Ascending aorta (tissue), 2 donors: ENCODE measurements at regions not wholly inside any gene's neighbourhood (a gene's known extent, or its start where the extent isn't known, plus 50 kb on each side); places are given as distances from the start of the nearest gene placed in this dataset.
"Not testable (repeated sequence)": the region's sequence is repeated elsewhere in the genome, so short reads cannot be mapped to it uniquely, and the experiment has no call there.

ENCODE experiments used
- DNase-seq, 2 donors: peaks; one replicate each; pipeline ENCODE4 v3.0.0-alpha.2; 2019; ENCODE audit warnings: low spot score in 2 of 2
- H3K27ac ChIP-seq, 2 donors: fragments of 200-600 bp; sonication (generic); one replicate each; pipeline ENCODE4 v1.5.1; 2016 to 2017; ENCODE audit warnings: mild to moderate bottlenecking in 1 of 2
- H3K27me3 ChIP-seq: fragments of 200-600 bp; sonication (generic); one replicate; pipeline ENCODE4 v1.5.1; 2017
- H3K36me3 ChIP-seq, 2 donors: fragments of 200-600 bp; sonication (generic); one replicate each; pipeline ENCODE4 v1.5.1; 2016
- H3K4me1 ChIP-seq, 2 donors: fragments of 200-600 bp; sonication (generic); one replicate each; pipeline ENCODE4 v1.5.1; 2016 to 2017; ENCODE audit warnings: mild to moderate bottlenecking in 1 of 2
- H3K4me3 ChIP-seq, 2 donors: fragments of 200-600 bp; sonication (generic); one replicate each; pipeline ENCODE4 v1.5.1; 2016 to 2017; ENCODE audit warnings: mild to moderate bottlenecking in 1 of 2
- H3K9me3 ChIP-seq, 2 donors: fragments of 200-600 bp; sonication (generic); one replicate each; pipeline ENCODE4 v1.5.1; 2016
- intact Hi-C: fragments of 100-400 bp; cut with DNase I; formaldehyde crosslinking; loops from one replicate; pipeline ENCODE4 v1.15.1; 2023
- TF ChIP-seq, protein P1 (sequence below), 3 experiments: fragments of 200-600 bp in 2 of 3; fragments of 450-650 bp in 1 of 3; sonication (generic) in 2 of 3; IDR thresholded peaks; one replicate each; pipeline ENCODE4 v1.5.1; 2016 to 2019; ENCODE audit warnings: antibody characterized with exemption in 3 of 3, mild to moderate bottlenecking in 1 of 3, moderate library complexity in 1 of 3

DNA sequence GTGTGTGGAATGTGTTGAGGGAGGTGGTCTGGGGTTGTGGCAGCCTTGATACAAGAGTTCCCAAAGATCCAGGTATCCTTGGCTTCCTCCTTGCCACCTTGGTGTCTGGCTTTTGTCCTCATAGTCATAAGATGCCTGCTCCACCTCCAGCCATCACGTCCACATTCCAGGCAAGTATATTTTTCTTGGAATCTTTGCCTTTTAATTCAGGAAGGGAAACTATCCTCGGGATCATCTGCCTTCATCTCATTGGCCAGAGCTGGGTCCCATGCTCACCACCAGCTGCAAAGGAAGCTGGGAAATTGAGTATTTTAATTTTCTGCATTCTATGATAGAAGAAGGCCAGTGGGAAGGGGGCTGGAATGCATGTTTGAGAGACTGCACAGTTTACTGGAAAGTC is 186.7 kb downstream of the C9orf50 start:
- peak overlapping the region in 1 of 2 donors; percentile 33 for H3K27ac ChIP-seq
- H3K36me3 ChIP-seq: no peaks in the 10 kb centered on the region
- TF ChIP-seq, protein P1, sequence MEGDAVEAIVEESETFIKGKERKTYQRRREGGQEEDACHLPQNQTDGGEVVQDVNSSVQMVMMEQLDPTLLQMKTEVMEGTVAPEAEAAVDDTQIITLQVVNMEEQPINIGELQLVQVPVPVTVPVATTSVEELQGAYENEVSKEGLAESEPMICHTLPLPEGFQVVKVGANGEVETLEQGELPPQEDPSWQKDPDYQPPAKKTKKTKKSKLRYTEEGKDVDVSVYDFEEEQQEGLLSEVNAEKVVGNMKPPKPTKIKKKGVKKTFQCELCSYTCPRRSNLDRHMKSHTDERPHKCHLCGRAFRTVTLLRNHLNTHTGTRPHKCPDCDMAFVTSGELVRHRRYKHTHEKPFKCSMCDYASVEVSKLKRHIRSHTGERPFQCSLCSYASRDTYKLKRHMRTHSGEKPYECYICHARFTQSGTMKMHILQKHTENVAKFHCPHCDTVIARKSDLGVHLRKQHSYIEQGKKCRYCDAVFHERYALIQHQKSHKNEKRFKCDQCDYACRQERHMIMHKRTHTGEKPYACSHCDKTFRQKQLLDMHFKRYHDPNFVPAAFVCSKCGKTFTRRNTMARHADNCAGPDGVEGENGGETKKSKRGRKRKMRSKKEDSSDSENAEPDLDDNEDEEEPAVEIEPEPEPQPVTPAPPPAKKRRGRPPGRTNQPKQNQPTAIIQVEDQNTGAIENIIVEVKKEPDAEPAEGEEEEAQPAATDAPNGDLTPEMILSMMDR (IDR thresholded peaks at IDR 0.05): no peak
- intact Hi-C loops: no loop called here
- no peak for DNase-seq
- no peaks in the 10 kb centered on the region for H3K27me3 ChIP-seq
- H3K4me3 ChIP-seq: no peak overlapping the region
- no peaks in the 10 kb centered on the region for H3K9me3 ChIP-seq
- peaks cover 9 to 16% of the 10 kb centered on the region in 2 donors for H3K4me1 ChIP-seq

DNA sequence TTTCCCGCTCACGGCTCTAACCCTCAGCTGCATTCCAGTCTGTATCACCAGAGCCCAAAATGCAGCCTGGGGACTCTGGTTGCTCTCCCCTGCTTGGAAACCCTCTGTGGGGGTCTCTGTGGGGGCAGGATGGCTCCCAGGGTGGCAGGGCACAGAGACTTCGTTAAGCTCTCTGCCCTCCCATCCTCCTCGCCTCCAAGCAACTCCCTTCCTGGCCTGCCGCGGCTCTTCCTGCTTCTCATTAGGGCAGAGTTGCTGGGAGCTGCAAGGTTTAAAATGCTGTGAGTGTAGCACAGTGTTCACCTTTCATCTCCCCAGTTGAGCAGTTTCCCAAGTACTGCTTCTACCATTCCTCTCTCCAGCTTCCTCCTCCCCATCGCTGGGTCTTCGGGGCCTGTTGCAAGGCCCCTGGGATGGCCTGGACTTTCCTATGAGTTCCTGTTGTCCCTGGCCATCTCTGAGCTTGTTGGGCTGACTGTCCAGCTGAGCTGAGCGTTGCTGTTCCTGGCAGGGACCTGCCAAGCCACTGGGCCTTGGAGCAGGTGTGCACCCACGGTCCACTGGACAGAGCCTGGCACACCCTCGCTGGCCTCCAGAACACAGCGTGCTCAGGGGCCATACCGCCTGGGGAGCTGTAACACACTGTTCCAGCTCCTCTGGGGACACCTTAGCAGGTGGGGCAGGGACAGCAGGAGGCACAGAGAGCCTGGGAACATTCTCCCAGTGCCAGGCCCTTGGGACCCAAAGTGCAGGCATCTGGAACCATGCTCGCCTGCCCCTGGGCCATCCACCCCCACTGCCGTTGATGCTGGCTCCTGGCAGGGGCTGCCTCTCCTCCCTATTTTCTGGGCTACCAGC is 188.4 kb downstream of the C9orf50 start:
- H3K27me3 ChIP-seq: no peaks in the 10 kb centered on the region
- DNase-seq: no peak
- peaks cover 2 to 9% of the 10 kb centered on the region in 2 donors for H3K4me1 ChIP-seq
- H3K9me3 ChIP-seq: no peaks in the 10 kb centered on the region
- H3K27ac ChIP-seq: peak overlapping the region; percentile 34 to 37
- TF ChIP-seq, protein P1 (IDR thresholded peaks at IDR 0.05): no peak
- intact Hi-C loops: no loop called here
- no peak overlapping the region for H3K4me3 ChIP-seq
- H3K36me3 ChIP-seq: no peaks in the 10 kb centered on the region

DNA sequence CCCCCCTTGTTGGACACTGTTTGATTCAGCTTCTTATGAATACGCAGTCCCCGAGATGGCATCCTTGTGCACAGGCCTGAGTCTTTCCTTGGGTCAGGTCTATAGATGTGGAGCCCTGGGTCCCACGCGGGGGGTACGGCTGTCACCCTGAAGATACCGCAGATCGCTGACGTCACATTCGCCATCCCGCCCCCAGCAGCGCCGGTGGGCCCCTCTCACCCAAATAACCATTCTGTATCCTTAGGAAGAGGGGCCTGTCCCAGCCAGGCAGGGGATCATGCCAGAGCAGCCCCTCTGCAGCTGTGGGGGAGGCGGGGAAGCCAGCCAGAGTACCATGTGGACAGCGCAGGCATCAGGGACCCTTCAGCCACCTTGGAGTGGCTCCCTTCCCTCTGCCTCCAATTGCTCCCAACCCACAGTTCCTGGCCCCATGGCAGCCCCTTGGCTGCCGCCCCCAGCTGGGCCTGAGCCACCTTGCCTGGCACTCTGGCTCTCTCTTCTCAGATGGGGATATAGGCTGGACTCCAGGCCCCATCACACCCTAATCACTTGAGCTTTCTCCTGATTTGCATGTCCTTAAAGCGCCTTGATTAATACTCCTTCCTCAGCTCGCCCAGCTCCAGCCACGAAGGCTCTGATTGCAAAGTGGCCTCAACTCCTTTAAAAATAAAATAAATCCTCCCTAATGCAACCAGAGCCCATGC is 189.8 kb downstream of the C9orf50 start:
- H3K9me3 ChIP-seq: no peaks in the 10 kb centered on the region
- TF ChIP-seq, protein P1 (IDR thresholded peaks at IDR 0.05): no peak
- H3K36me3 ChIP-seq: no peaks in the 10 kb centered on the region
- no peak overlapping the region for H3K27ac ChIP-seq
- H3K4me3 ChIP-seq: no peak overlapping the region
- H3K4me1 ChIP-seq: no peaks in the 10 kb centered on the region
- intact Hi-C loops: no loop called here
- no peaks in the 10 kb centered on the region for H3K27me3 ChIP-seq
- DNase-seq: no peak

DNA sequence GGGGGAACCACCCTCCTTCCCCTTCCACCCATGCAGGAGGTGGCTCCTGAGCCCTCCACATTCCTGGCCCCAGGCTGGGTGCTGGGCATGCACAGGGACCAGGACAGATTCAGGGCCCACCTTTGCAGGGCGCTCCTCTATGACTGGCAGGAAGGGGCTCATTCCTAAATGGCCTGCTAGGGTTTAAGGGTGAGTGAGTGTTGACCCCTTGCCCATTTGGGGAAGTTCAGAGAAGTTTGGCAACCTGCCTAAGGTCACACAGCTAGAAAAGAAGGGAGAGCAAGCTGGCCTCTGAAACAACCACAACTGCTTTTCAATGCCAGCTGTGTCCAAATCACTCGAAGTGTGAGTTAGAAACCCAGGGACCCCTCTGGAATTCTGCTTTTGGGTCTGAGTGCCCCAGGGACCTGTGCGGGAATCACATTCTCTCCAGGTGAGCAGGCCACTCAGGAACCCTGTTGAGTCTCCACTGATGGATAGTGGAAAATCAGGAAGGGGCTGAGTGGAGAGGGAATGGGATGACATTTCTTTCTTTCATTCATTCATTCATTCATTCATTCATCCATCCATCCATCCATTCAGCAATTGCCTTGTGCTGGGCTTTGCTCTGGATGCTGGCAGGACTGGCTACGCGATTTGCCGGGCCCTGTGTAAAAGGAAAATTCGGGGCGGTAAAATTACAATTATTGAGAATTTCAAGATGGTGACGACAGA is 191.9 kb downstream of the C9orf50 start:
- no peaks in the 10 kb centered on the region for H3K4me1 ChIP-seq
- TF ChIP-seq, protein P1 (IDR thresholded peaks at IDR 0.05): no peak
- intact Hi-C loops: no loop called here

DNA sequence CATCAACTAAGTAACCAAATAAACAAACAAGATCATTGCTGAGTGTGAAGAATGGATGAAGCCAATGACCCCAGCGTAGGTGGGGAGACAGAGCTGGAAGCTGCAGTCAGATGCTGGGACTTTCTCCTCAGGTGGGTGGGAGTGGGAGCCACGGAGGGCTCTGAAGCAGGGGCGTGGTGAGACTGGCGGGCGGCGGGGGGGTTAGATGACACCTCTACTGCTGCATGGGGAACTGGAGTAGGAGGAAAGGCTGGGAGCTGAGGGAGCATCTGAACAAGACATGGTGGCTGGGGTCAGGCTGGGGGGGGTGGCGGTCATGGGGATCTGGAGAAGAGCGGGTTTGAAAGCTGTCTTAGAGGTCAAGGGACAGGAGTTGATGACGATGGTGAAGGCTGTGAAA is 193.8 kb downstream of the C9orf50 start:
- no peak overlapping the region for H3K4me3 ChIP-seq
- DNase-seq: no peak
- H3K9me3 ChIP-seq: no peaks in the 10 kb centered on the region
- H3K27ac ChIP-seq: no peak overlapping the region
- TF ChIP-seq, protein P1 (IDR thresholded peaks at IDR 0.05): no peak
- no peaks in the 10 kb centered on the region for H3K36me3 ChIP-seq
- no peaks in the 10 kb centered on the region for H3K4me1 ChIP-seq
- intact Hi-C loops: no loop called here
- no peaks in the 10 kb centered on the region for H3K27me3 ChIP-seq

More for the DNA sequence above, 191.9 kb downstream of the C9orf50 start:
- H3K36me3 ChIP-seq: no peaks in the 10 kb centered on the region
- H3K27ac ChIP-seq: no peak overlapping the region
- no peak for DNase-seq
- H3K27me3 ChIP-seq: no peaks in the 10 kb centered on the region
- no peaks in the 10 kb centered on the region for H3K9me3 ChIP-seq
- no peak overlapping the region for H3K4me3 ChIP-seq

DNA sequence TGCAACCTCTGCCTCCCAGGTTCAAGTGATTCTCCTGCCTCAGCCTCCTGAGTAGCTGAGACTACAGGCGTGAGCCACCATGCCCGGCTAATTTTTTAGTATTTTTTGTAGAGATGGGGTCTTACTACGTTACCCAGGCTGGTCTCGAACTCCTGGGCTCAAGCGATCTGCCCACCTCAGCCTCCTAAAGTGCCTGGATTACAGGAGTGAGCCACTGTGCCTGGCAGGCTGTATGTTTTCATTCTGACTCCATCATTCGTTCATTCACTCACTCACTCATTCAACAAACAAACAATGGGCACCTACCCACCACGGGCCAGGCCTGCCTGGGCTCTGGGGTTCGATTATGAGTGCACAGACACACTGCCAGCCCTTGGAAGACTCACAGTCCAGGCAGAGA is 197.1 kb downstream of the C9orf50 start:
- H3K4me1 ChIP-seq, H3K27me3 ChIP-seq, H3K36me3 ChIP-seq, H3K4me3 ChIP-seq, H3K9me3 ChIP-seq, intact Hi-C loops, H3K27ac ChIP-seq, DNase-seq: not testable (repeated sequence)
